OCI-LY7 (cell line): ENCODE measurements at regions not wholly inside any gene's neighbourhood (a gene's known extent, or its start where the extent isn't known, plus 50 kb on each side); places are given as distances from the start of the nearest gene placed in this dataset.

Experiments
- EZH2phosphoT487 ChIP-seq: fragments of 200-600 bp; sonication (generic); IDR thresholded peaks from 2 replicates; pipeline ENCODE4 v1.6.1; 2018; ENCODE audit warnings: low read depth, borderline replicate concordance, mild to moderate bottlenecking, mixed run types, antibody characterized with exemption, low read length, moderate library complexity, mixed read lengths
- TF ChIP-seq, protein P1 (sequence below): fragments of 200-600 bp; sonication (generic); conservative IDR thresholded peaks from 2 replicates; pipeline ENCODE4 v1.5.1; 2014; ENCODE audit warnings: mild to moderate bottlenecking, antibody characterized with exemption, low read length, moderate library complexity, mixed read lengths

DNA sequence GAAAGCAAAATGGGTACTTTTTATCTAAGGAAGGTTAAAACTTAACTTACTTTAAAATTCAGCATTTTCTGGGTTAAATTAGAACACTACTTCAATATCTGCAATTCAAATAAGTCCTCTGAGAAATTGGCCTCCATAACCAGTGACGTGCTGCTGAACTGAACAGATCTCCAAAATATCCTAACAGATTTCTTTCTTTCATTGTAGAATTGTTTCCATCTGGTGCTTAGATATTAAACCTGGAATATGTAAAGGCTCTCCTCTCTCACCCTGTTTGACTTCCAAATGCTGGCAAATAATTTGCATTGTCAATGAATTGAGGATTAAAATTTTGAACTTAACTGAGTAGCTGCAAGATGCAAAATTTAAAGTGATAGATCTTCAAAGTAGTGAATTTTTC, 316.9 kb upstream of the CXADR start:
- TF ChIP-seq, protein P1, sequence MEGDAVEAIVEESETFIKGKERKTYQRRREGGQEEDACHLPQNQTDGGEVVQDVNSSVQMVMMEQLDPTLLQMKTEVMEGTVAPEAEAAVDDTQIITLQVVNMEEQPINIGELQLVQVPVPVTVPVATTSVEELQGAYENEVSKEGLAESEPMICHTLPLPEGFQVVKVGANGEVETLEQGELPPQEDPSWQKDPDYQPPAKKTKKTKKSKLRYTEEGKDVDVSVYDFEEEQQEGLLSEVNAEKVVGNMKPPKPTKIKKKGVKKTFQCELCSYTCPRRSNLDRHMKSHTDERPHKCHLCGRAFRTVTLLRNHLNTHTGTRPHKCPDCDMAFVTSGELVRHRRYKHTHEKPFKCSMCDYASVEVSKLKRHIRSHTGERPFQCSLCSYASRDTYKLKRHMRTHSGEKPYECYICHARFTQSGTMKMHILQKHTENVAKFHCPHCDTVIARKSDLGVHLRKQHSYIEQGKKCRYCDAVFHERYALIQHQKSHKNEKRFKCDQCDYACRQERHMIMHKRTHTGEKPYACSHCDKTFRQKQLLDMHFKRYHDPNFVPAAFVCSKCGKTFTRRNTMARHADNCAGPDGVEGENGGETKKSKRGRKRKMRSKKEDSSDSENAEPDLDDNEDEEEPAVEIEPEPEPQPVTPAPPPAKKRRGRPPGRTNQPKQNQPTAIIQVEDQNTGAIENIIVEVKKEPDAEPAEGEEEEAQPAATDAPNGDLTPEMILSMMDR, result no peak
- TF ChIP-seq EZH2phosphoT487, result no peak
